ENCODE measurements at regions not wholly inside any gene's neighbourhood (a gene's known extent, or its start where the extent isn't known, plus 50 kb on each side); places are given as distances from the start of the nearest gene placed in this dataset.

- Histone ChIP-seq H3K27ac (ENCODE audit: low read length) (no peak overlapping the region), H3K9me3 (ENCODE audit: low read length) (no peaks in the 10 kb centered on the region), H3K79me2 (replicated peaks; ENCODE audit: insufficient read depth, low read length) (no peaks in the 10 kb centered on the region), H4K20me1 (ENCODE audit: insufficient read depth) (no peaks in the 10 kb centered on the region), H3K27me3 (ENCODE audit: insufficient read depth, low read depth, low read length) (no peaks in the 10 kb centered on the region), H3K4me2 (ENCODE audit: low read length) (no peak overlapping the region), H3K9me2 (ENCODE audit: insufficient read depth, low read length) (no peaks in the 10 kb centered on the region), H3K4me3 (ENCODE audit: low read length) (no peak overlapping the region), H3K36me3 (ENCODE audit: insufficient read depth, low read length) (no peaks in the 10 kb centered on the region), H3K9ac (ENCODE audit: low read length) (no peak overlapping the region), H3F3A (ENCODE audit: insufficient read depth, low read length, poor library complexity, severe bottlenecking) (no peaks in the 10 kb centered on the region), H2AFZ (ENCODE audit: low read depth, low read length) (no peak overlapping the region)
- no peak for TF ChIP-seq EP300 (conservative IDR thresholded peaks at IDR 0.05; ENCODE audit: poor library complexity, severe bottlenecking)
- TF ChIP-seq, protein P1, sequence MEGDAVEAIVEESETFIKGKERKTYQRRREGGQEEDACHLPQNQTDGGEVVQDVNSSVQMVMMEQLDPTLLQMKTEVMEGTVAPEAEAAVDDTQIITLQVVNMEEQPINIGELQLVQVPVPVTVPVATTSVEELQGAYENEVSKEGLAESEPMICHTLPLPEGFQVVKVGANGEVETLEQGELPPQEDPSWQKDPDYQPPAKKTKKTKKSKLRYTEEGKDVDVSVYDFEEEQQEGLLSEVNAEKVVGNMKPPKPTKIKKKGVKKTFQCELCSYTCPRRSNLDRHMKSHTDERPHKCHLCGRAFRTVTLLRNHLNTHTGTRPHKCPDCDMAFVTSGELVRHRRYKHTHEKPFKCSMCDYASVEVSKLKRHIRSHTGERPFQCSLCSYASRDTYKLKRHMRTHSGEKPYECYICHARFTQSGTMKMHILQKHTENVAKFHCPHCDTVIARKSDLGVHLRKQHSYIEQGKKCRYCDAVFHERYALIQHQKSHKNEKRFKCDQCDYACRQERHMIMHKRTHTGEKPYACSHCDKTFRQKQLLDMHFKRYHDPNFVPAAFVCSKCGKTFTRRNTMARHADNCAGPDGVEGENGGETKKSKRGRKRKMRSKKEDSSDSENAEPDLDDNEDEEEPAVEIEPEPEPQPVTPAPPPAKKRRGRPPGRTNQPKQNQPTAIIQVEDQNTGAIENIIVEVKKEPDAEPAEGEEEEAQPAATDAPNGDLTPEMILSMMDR (IDR thresholded peaks at IDR 0.05; ENCODE audit: poor library complexity, severe bottlenecking), result no peak
- no peak for TF ChIP-seq TAF1 (IDR thresholded peaks at IDR 0.05; ENCODE audit: low read depth)
- TF ChIP-seq, protein P2, sequence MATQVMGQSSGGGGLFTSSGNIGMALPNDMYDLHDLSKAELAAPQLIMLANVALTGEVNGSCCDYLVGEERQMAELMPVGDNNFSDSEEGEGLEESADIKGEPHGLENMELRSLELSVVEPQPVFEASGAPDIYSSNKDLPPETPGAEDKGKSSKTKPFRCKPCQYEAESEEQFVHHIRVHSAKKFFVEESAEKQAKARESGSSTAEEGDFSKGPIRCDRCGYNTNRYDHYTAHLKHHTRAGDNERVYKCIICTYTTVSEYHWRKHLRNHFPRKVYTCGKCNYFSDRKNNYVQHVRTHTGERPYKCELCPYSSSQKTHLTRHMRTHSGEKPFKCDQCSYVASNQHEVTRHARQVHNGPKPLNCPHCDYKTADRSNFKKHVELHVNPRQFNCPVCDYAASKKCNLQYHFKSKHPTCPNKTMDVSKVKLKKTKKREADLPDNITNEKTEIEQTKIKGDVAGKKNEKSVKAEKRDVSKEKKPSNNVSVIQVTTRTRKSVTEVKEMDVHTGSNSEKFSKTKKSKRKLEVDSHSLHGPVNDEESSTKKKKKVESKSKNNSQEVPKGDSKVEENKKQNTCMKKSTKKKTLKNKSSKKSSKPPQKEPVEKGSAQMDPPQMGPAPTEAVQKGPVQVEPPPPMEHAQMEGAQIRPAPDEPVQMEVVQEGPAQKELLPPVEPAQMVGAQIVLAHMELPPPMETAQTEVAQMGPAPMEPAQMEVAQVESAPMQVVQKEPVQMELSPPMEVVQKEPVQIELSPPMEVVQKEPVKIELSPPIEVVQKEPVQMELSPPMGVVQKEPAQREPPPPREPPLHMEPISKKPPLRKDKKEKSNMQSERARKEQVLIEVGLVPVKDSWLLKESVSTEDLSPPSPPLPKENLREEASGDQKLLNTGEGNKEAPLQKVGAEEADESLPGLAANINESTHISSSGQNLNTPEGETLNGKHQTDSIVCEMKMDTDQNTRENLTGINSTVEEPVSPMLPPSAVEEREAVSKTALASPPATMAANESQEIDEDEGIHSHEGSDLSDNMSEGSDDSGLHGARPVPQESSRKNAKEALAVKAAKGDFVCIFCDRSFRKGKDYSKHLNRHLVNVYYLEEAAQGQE (IDR thresholded peaks at IDR 0.05; ENCODE audit: borderline replicate concordance), result no peak
- TF ChIP-seq POLR2AphosphoS5 (IDR thresholded peaks at IDR 0.05), result no peak
- no peak for TF ChIP-seq MXI1 (conservative IDR thresholded peaks at IDR 0.05; ENCODE audit: poor library complexity, severe bottlenecking)
- TF ChIP-seq RAD21 (conservative IDR thresholded peaks at IDR 0.05), result no peak
- no peak for TF ChIP-seq EZH2 (IDR thresholded peaks at IDR 0.05; ENCODE audit: borderline replicate concordance, insufficient read depth, low read length, poor library complexity, severe bottlenecking)
- TF ChIP-seq SMC3 (conservative IDR thresholded peaks at IDR 0.05; ENCODE audit: poor library complexity), result no peak
These were observed 1380.5 kb upstream of the SPRY2 start for GRCh38 chr13:81721400-81721799.

DNA sequence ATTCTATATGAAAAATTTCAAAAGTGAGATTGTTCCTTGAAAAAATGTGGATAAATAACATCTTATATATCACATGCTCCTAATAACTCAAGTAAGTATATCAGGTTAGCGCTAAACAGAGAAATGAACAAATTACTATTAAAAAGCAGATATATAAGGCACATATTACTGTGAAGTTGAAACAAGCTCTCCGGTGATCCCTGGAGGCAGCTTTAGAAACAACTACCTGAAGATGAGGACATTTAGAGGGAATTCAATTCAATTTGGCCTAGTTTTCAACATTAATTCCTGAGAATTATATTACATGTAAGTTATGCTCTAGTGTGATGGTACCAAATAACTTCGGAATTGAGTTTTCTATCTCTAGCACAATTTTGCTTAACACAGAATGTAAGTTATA, 1373.6 kb upstream of the SPRY2 start:
- no peaks in the 10 kb centered on the region for H3K27me3 ChIP-seq (ENCODE audit: insufficient read depth, low read depth, low read length)
- H3F3A ChIP-seq (ENCODE audit: insufficient read depth, low read length, poor library complexity, severe bottlenecking), result no peaks in the 10 kb centered on the region
- no peaks in the 10 kb centered on the region for H3K9me3 ChIP-seq (ENCODE audit: low read length)
- no peaks in the 10 kb centered on the region for H4K20me1 ChIP-seq (ENCODE audit: insufficient read depth)
- TF ChIP-seq EZH2 (IDR thresholded peaks at IDR 0.05; ENCODE audit: borderline replicate concordance, insufficient read depth, low read length, poor library complexity, severe bottlenecking) (no peak), TAF1 (IDR thresholded peaks at IDR 0.05; ENCODE audit: low read depth) (no peak), EP300 (conservative IDR thresholded peaks at IDR 0.05; ENCODE audit: poor library complexity, severe bottlenecking) (no peak), RAD21 (conservative IDR thresholded peaks at IDR 0.05) (no peak), SMC3 (conservative IDR thresholded peaks at IDR 0.05; ENCODE audit: poor library complexity) (no peak), POLR2AphosphoS5 (IDR thresholded peaks at IDR 0.05) (no peak), MXI1 (conservative IDR thresholded peaks at IDR 0.05; ENCODE audit: poor library complexity, severe bottlenecking) (no peak)
- TF ChIP-seq, protein P1 (IDR thresholded peaks at IDR 0.05; ENCODE audit: poor library complexity, severe bottlenecking), result no peak
- TF ChIP-seq, protein P2 (IDR thresholded peaks at IDR 0.05; ENCODE audit: borderline replicate concordance), result no peak
- H3K9me2 ChIP-seq (ENCODE audit: insufficient read depth, low read length), result no peaks in the 10 kb centered on the region
- no peaks in the 10 kb centered on the region for H3K79me2 ChIP-seq (replicated peaks; ENCODE audit: insufficient read depth, low read length)
- no peak overlapping the region for H3K4me3 ChIP-seq (ENCODE audit: low read length)
- no peak overlapping the region for H3K9ac ChIP-seq (ENCODE audit: low read length)
- H3K27ac ChIP-seq (ENCODE audit: low read length), result no peak overlapping the region
- no peak overlapping the region for H2AFZ ChIP-seq (ENCODE audit: low read depth, low read length)
- H3K4me2 ChIP-seq (ENCODE audit: low read length), result no peak overlapping the region
- H3K36me3 ChIP-seq (ENCODE audit: insufficient read depth, low read length), result no peaks in the 10 kb centered on the region
